GM19395 (cell line): ENCODE measurements at regions not wholly inside any gene's neighbourhood (a gene's known extent, or its start where the extent isn't known, plus 50 kb on each side); places are given as distances from the start of the nearest gene placed in this dataset.

ENCODE experiments used
- ATAC-seq: cut with Tn5 transposase; IDR thresholded peaks from one replicate; pipeline ENCODE4 v1.9.1; 2021; ENCODE audit warnings: mild to moderate bottlenecking, moderate library complexity; ENCODE audit not compliant: unreplicated experiment

DNA sequence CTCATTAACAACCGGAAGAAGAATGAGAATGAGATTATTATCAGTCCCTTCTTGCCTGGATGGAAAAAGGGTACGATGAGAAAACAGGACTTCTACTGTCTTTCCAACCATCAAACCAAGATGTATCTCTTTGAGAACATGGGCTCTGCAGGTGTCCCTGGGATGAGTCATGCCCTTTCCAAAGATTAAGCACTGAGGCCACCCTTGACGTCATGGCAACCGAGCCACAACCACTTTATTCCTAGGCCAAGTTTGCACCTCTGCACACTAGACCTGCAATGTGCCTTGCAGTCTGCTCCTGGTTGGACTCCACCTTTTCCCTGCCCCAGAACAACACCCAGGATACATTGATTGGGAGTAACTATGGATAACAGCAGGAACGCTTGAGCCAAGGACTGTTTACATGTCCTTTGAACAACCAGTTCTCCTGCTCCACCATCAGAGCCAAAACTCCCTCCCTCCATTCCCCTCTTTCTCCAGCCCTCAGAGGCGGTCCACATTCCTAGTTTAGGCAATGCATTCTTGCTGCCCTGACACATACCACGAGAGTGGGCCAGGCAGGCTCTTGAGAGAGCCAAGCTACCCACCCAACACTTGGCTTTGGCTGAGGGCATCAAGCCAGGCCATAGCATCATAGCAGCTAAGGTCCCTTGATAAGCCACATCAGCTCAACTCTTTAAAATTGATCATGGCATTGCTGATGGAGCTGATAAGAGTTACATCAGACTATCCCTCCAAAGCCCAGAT lies 310.7 kb downstream of the TNS1 start:
- no peak for ATAC-seq

DNA sequence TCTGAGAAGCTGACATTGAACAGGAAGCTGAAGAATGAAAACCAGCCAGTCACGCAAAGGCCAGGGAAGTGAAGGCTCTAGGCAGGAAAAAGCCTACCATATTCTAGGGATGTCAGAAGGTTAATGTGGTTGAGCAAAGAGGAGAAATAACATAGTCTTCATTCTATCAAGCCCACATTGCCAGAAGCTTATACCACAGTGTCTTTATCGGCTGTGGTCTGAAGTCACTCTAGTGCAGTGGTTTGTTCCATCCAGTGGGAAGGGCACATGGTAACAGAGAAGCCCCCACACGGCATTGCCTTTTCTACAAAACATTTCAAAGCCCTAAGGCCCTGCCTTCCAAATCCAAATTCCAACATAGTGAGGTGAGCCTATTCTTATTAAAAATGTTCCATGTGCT lies 311.3 kb downstream of the TNS1 start:
- ATAC-seq: no peak

DNA sequence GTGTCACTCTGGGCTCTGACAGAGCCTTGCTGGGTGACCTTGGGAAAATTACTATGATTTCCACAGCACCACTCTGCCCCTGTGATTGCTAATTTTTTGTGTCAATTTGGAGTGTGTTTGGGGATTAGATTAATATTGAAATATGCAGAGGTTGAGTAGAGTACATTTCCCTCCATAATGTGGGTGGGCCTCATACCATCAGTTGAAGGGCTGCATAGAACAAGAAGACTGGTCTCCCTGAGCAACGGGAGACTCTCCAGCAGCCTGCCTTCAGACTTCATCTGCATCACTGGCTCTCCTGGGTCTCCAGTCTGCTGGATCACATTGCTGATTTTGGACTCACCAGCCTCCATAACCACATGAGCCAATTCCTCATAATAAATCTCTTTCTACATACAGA lies 313.7 kb downstream of the TNS1 start:
- ATAC-seq: no peak

DNA sequence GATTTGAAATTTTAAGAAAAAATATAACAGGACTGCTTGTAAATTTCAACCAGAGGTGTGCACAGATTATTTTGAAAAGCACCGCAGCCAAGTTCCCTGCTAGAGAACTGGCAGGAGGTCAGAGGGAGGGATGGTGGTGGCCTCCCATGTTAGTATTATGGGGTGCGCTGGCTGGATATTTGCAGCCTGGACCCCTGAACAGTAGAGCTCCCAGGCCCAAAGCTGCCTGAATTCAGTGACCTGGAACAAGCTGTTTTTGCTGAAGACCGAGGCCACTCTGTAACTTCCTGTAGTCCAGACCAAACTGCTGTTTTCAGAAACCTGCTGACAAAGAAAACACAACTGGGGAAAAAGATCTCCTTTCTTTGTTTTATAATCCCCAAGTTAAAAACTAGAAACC lies 314.3 kb downstream of the TNS1 start:
- ATAC-seq: no peak

DNA sequence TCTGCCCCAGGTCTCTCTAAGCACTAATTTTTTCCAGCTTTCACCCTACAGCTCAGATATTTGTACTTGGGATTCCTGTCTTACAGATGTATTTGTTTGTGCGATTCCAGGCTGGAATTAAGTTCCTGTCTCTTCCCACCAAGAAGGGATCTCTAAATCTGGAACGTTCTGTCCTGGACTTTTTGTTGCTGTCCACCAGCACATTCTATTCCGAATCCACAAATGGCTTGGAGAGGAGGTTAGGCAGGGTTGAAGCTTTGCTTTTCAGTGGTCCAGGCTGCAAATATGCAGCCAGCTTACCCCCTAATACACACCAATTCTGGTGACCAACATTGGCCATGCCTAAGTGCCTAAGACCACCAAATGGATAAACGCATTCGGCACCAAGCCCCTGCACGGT lies 315.0 kb downstream of the TNS1 start:
- ATAC-seq: no peak

DNA sequence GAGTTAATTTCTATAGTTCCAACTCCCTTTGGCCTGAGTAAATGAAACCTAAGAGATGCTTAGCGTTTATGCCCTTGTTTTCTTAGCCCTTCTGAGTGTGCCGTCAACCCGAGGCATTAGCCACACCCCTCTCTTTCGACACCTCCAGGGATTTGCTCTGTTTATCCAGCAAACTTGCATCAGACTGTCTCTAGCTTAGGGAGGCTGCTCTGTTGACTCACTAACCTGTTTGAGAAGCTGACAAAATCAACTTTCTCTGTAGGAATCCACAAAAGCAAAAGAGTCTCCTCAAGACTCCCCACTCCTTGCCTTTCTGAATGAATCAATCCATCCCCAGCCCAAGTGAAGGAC lies 317.6 kb downstream of the TNS1 start:
- no peak for ATAC-seq

DNA sequence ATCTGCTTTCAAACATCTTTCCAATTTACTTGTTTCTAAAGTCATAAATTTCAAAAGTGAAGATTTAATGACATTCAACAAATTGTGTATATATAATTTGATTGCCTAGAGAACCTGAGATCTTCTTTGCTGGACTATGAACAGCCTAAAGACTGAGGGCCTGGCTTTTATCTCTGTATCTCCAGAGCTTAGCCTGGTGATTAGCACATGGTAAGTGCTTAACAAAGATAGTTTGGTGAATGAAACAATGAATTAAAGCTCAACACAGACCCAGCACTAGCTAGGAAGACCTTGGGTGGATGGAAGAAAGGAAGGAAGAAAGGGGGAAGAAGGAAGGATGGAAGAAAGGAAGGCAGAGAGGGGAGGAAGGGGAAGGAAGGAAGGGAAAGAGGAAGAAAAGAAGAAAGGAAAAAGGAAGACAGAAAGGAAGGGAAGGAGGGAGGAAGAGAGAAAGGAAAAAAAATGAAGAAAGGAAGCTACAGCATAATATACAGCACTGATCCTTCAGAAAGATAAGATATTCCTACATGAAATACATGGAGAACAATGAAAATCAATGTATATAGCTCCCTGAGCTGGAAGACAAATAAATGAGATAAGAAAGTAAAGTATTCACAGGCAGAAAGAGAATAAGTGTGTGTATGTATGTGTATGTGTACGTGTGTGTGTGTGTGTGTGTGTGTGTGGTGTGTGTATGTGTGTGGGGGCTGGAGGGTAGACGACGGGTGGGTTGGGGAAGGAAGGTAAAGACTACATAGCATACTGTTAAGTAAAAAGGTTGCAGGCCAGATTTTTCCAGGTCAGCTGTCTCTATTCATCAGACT lies 318.2 kb downstream of the TNS1 start:
- no peak for ATAC-seq

DNA sequence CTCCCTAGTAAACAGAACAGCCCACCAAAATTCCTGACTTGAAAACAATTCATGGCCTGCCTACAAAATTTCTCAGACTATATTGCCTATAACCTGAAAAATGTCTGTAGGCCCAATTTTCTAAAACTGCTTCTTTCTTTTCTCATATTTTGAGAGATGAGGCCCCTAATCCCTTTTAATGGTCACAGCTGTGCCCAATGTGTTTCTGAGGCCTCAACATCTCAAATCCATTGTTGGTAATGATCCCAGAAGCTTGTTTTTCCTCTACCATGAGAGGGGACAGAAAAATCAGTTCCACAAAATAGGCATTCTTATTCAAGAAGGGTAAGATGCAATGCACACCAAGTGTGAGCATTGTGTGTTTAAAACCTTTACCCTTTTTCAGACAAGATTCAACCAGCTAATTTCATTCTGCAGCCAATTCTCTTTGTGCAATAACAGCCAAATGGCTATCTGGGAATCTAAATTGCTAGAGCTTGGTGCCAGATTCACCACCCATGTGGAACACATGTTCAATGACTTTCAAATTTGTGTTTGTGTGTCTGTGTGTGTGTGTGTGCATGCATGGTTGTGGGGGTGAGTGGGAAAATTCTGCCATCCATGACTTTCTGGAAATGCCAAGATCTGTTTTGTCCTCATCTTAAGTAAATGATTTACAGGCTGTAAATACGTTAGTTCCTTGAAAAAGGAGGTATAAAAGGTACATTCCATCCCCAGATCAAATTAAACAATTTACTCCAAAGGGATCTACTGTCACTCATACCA lies 319.5 kb downstream of the TNS1 start:
- ATAC-seq: no peak

DNA sequence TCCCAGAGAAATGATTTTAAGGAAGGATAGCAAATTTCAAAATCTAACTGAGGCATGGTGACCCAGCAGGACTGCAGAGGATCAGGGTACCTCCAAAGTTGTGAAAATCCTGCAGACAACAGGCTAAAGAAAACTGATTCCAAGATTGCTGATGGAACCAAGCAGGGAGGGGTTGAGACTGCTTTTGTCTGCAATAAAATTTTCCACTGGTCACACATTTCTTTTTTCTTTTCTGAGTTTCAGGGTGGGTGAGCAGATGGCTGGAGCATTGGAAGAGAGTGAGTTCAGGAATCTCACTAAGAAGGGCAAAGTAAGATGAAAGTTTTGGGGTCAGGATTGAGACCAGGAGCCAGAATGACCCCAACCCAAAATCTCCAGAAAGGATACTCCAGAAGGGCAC lies 321.0 kb downstream of the TNS1 start:
- ATAC-seq: no peak

DNA sequence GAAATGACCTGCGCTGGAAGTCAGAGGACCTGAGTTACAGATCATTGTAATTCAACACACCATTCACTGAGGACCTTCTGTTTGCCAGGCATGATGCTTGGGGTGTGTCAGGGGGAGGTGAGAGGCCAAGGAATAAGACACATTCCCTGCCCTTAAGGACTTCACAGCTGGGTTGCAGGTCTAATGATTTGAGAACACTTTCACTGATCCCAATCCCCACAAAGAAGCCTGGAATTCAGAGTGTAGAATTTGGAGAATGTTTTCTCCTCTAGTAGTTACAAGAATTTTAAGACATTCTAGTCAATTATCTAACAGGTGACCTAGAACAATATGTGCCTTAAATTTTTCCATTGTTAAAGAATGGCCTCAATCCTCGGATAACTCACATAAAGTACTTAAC lies 322.4 kb downstream of the TNS1 start:
- ATAC-seq: no peak

DNA sequence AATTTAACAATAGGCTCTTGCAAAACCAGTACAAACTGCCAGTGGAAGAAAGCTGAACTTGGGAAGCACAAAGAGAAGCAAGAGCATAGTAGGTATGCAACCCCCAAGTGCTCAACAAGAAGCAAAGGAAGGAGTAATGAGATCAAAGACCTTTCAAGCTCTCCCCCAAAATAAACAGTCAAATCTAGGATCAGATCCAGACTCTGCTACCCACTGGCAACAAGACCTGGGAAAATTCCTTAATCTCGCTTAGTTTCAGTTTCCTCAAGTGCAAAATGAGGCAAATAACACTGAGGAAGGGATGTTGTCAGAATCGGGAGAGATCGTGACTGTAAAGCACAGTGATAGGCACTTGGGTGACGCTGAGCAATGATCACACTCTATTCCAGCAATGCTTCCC lies 329.2 kb downstream of the TNS1 start:
- ATAC-seq: no peak

DNA sequence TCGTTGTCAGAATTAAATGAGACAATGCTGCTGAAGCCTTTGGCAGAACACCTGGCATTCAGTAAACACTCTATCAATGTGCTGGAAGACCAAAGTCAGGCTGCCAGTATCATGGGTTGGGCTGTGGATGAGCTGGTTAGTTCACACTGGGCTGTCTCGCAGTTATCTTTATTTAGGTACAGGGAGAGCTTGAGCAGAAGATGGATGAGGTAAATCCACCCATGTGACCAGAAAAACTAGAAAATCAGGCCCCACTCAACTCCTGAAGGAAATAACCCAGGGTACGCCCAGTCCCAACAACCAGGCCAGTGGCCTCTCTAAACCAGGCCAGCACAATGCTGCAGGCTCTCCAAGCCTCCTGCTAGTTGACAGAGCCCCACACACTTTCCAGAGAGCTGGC lies 330.3 kb downstream of the TNS1 start:
- no peak for ATAC-seq

DNA sequence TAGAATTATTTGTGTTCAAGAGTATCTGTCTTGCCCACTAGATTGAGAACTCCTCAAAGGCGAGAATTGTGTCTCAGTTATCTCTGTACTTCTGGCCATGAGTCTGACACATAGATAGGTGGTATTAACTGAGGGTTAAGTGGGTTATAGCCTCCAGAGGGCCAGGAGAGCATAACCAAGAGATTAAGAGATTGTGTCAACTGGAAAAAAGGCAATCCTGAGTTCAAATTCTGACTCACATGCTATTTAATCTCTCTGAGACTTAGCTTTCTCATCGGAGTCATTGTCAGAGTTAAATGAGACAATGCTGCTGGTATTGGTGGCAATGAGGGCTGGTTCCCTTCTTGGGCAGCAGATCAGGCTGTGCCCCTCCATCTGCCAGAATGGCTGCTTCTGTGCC lies 330.9 kb downstream of the TNS1 start:
- no peak for ATAC-seq

DNA sequence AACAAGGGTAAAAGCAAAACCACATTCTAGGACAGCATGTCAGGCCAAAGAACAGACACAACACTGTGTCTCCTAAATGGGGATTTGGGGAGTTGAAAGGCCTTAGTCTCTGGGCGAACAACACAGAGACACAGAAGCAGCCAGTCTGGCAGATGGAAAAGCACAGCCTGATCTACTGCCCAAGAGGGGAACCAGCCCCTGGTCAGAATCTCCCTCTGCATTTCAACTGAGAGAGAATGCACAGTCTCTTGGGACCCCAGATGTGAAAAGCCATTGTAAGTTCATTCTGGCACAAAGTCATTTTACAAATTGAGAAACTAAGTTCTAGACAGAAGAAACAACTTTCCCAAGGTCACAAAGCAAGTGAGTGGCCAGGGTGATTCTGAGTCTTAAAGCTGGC lies 331.7 kb downstream of the TNS1 start:
- no peak for ATAC-seq

DNA sequence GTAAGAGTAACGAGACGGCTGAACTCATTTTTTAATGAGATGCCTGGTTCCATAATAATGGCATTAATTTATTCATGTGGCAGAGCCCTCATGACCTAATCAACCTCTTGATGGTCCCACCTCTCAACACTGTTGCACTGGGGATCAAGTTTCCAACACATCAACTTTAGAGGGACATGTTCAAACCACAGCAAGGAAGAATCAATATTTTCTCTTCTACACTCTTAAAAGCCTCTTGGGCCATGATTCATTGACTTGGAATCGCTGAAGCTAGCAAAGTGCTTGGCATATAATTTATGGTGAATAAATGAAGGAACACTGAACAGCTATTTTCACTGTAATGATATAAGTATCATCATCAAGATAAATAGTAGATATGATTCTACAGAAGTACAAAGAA lies 333.0 kb downstream of the TNS1 start:
- ATAC-seq: no peak

DNA sequence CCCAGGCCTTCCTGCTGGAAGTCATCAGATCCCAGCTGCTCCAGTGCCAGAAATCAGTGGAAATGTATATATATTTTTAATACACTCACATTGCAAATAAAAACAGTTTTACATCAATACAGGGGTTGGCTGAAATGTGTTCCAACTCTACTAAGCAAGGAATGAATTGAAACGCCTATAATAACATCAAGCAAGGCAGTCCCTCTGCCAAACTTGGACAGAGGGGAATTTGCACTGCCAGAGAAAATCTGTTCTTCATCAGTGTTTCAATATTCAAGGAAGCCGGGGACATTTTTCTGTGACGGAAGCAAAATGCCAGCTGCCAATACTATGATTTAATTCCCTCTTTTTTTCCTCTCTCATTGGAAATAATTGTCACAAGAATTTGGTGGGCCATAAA lies 335.3 kb downstream of the TNS1 start:
- no peak for ATAC-seq

DNA sequence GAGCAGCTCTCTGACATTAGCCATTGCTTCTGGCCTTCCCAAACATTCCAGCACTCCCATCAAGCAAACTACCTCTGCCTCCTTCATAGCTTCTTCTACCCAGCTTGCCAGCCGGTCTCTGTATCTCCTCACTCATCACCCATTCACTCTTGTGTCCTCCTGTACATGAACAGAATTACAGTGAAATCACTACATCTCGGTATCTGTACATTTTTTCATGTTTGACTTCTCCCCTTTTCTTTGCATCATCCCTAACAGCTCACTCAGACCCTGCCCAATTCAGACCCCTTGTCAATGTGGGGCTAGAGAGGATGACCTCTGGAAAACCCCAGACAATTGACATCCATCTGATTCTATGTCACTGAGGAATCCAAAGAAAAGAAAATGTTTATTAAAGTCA lies 335.8 kb downstream of the TNS1 start:
- no peak for ATAC-seq

DNA sequence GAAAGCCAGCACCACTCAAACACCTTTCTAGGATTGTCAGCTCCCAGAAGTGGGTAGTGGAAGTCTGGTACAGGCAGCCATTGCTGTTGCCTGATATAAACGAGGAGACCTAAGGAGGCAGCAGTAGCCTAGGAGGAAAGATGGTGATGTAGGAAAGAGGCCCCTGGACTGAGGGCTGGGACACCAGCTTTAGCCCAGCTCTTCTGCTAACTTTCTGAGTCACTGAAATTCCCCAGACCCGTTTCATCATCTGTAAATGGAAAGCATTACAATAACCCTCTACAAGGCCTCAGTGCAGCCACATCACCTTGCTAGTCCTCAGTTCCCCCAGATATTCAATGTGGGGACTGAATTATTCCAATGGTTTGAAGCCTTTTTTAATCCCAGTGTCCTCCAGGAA lies 336.5 kb downstream of the TNS1 start:
- no peak for ATAC-seq

DNA sequence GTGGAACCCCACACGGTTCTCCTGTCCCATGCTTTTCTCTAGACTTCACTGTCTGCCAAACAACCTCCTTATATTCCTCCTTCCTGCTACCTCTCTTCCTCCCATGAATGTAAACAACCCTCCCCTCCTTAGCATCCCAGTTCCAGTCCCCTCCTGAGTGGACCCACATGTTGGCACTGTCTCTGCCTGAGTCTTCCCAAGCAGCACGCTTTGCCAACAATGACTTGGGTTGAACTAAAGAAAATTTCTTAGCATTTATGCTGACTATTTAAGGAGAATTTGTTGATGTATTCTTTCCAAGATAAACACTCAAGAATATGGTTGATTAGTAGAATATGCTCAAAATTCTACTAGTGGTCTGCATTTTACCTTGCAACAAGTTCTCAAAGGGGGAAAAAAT lies 338.0 kb downstream of the TNS1 start:
- ATAC-seq: no peak

DNA sequence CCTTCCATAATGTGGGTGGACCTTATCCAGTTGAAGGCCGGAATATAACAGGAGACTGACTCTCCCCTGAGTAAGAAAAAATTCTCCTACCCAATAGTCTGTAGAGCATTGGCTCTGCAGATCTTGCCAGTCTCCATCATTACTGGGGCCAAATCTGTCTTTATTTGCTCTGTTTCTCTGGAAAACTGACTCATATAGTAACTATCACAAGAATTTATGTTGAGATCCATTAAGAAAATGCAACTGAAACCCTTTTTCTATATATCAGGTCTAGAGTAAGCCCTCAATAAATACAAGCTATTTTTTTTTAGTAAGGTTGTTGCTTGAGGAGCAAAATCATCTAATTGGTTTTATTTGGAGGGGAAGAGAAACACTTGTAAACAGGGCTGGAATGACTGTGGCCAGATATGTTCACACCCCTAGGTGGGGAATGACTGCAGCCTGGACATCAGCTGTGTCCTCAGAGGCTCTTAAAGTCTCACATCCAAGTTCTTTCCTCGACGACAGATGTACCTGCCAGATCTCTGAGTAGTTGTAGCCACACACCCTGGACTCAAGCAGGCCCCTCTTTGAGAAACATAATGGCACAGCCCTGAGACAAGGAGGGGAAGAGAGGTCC lies 339.7 kb downstream of the TNS1 start:
- no peak for ATAC-seq

DNA sequence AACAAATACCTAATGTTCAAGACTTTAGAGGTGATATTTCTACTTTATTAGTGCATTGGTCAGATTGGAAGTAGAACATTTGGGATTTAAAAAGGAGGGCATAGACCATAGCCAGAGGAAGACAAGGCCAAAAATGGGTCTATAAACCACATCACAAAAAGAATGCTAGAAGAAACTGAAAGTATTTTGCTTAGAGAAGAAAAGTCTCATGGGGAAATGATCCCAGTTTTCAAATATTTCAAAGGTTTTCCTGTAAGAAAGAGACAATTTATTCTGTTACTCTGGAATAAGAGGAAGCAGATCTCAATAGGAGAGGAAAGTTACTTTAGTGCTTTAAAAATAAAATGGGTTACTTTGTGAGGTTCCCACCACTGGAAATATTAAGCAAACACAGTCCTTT lies 341.4 kb downstream of the TNS1 start:
- no peak for ATAC-seq

DNA sequence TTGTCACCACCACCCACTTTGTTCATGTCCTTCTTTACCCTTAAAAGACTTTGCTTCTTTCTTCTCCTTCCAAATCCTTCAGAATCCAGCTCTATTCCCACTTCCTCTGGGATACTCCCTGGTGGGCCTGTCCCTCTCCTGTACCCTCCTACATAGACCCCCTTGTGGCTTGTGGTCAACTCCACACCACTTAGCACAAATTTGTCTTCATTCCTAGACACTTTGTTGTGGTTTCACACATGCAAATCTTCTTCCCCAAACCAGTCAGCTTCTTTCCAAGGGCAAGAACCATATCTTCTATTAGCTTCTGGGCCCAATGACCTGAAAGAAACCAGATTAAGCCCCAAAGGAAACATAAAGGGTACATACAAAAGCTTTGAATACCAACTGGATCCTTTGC lies 342.4 kb downstream of the TNS1 start:
- ATAC-seq: no peak
